ENCODE measurements at regions not wholly inside any gene's neighbourhood (a gene's known extent, or its start where the extent isn't known, plus 50 kb on each side); places are given as distances from the start of the nearest gene placed in this dataset.

DNA sequence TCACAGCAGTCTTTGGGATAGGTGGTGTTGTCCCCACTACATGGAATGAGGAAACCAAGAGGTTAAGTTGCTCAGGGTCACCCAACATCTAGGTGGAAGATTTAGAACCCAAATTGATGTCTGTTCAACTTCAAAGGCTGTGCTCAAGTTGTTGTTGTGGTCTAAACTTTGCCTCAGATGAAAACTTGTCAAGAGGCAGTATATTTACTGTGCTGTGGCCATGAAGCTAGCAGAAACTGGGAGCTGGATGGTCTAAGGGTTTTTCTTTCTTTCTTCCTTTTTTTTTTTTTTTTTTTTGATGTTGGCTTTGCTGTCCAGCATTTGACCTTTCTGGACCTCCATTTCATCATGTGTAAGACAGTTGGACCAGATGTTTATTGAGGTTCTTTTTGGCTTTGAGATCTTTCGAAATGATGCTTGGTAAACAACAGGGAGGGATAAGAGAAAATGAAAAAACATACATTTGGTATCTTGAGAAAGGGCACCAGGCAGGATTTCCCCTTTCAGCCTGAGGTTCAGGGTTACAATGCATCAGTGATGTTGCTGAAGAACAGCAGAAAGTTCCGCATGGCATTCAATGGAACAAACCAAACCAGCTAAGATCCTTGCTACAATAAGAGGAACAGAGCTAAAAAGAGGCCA lies 166.2 kb upstream of the RPS6KA3 start:
- TF ChIP-seq, protein P1, sequence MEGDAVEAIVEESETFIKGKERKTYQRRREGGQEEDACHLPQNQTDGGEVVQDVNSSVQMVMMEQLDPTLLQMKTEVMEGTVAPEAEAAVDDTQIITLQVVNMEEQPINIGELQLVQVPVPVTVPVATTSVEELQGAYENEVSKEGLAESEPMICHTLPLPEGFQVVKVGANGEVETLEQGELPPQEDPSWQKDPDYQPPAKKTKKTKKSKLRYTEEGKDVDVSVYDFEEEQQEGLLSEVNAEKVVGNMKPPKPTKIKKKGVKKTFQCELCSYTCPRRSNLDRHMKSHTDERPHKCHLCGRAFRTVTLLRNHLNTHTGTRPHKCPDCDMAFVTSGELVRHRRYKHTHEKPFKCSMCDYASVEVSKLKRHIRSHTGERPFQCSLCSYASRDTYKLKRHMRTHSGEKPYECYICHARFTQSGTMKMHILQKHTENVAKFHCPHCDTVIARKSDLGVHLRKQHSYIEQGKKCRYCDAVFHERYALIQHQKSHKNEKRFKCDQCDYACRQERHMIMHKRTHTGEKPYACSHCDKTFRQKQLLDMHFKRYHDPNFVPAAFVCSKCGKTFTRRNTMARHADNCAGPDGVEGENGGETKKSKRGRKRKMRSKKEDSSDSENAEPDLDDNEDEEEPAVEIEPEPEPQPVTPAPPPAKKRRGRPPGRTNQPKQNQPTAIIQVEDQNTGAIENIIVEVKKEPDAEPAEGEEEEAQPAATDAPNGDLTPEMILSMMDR (IDR thresholded peaks at IDR 0.05; ENCODE audit: low read depth, low read length) = no peak
- TF ChIP-seq EZH2phosphoT487 (IDR thresholded peaks at IDR 0.05; ENCODE audit: low read depth) = no peak
